GM18868 (cell line): ENCODE measurements at regions not wholly inside any gene's neighbourhood (a gene's known extent, or its start where the extent isn't known, plus 50 kb on each side); places are given as distances from the start of the nearest gene placed in this dataset.
"Not testable (repeated sequence)": the region's sequence is repeated elsewhere in the genome, so short reads cannot be mapped to it uniquely, and the experiment has no call there.

Experiments used
- ATAC-seq: cut with Tn5 transposase; IDR thresholded peaks from one replicate; pipeline ENCODE4 v1.9.1; 2021; ENCODE audit warnings: mild to moderate bottlenecking, moderate library complexity; ENCODE audit not compliant: unreplicated experiment

DNA sequence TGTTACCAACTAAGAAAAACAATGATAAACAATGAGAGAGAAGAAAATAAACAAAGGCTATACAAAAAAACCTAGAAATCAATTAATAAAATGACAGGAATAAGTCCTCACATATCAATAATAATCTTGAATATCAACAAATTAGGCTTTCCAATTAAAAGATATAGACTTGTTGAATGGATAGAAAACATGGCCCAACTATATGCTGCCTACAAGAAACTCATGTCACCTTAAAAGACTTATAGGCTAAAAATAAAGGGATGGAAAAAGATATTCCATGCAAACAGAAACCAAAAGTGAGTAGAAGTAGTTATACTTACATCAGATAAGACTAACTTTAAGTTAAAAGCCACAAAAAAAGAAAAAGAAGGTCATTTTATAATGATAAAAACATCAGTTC, 183.9 kb downstream of the MYRFL start:
- no peak for ATAC-seq

DNA sequence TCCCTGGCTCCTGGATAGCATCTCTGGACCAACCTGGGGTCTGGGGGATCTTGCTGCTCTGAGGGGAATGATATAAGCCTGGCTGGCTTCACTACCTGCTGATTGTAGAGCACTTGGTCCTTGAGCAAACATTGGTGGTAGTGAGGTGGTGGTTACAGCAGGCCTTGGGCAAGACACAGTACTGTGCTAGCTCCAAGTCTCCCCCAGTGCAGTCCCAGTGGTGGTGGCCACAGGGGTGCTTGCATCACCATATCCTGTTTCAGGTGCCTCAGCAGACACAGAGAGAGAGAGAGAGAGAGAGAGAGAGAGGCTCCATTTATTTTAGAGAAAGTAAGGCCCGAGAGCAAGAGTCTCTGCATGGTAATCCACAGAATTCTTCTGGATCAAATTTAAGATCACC, 186.3 kb downstream of the MYRFL start:
- no peak for ATAC-seq

DNA sequence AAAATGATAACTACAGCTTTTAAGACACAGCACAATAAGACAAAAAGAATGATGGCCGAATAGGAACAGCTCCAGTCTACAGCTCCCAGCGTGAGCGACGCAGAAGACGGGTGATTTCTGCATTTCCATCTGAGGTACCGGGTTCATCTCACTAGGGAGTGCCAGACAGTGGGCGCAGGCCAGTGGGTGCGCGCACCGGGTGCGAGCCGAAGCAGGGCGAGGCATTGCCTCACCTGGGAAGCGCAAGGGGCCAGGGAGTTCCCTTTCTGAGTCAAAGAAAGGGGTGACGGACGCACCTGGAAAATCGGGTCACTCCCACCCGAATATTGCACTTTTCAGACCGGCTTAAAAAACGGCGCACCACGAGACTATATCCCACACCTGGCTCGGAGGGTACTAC, 188.0 kb downstream of the MYRFL start:
- not testable (repeated sequence) for ATAC-seq

DNA sequence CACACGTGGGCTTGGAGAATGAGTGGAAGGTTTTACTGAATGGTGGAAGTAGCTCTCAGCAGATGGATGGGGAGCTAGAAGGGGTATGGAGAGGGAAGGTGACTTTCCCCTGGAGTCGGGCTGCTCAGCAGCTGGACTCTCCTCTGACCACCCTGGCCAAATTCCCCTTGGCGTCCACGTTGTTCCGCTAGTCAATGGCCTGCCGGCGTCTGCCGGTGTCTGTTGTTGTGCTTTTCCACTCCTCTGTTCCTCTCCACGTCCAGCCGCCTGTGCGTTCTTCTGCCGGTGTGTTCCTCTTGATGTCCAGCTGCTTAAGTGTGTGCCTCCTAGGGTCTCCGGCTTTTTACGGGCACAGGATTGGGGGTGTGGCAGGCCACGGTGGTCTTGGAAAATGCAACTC, 203.5 kb downstream of the MYRFL start:
- ATAC-seq, result no peak

DNA sequence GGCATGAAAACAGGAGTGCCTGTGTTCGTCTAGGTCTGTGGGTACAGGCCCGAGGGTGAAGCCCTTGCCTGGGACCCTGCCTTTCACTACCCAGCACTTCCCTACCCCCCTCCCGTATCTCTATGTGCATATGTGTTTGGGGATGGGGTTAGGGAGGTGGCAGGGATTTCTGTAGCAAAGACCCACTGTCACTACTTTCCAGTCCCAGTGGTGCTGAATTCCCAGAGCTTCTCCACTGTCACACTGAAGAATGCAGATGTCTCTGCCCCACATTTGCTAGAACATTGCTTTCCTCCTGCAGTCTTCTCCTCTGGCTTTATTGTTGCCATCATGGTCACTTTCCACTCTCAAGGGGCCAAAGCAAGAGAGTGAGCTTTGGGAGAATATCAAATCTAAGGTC, 203.9 kb downstream of the MYRFL start:
- ATAC-seq, result no peak

DNA sequence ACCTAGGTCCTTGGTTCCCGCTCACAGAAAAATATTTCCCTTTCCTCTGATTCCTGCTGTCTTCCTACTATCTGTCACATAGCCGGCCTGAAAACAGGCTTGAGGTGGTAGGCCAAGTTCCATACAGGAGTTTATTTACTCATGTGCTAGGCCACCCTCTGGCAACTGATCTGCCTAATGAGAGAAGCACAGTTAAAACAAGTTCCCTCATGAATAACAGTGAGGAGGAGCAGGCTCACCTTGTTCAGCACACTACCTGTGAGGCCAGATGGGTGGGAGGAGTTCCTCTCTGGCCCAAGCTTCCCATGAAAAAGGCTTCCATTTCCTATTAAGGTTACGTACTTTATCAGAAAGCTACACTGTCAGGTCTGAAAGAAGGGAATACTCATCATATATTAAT, 206.0 kb downstream of the MYRFL start:
- no peak for ATAC-seq

DNA sequence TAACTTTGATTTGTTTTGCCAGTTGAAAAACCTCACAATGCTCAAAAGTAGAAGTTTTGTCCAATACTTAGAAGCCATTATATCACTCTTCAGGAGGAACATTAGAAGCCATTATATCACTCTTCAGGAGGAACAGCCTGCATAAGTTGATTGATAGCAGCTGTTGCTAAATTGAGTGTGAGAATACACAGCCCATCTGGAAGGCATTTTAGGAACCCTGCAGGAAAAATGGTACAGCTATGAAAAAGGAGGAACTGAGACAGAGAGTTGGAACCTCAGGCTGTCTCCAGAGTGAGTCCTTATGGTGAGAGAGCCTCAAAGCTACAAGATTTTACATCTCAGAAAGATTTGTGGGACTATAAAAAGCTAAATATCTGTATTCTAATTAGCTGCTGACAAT, 207.0 kb downstream of the MYRFL start:
- no peak for ATAC-seq

DNA sequence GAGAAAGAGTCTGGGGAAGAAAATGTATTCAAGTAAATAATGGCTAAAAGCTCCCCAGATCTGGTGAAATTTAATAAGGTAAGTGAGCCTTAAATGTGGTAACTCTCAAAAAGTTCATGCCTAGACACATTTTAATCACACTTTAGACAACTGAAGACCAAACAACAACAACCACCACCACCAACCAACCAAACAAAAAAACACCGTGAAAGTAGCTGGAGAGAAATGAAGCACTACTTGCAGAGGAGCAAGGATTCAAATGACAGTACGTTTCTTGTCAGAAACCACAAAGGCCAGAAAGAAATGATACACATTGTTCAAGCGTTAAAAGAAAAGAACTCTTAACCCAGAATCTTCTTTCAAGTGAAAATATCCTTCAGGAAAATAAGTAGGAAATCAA, 208.3 kb downstream of the MYRFL start:
- ATAC-seq, result no peak

DNA sequence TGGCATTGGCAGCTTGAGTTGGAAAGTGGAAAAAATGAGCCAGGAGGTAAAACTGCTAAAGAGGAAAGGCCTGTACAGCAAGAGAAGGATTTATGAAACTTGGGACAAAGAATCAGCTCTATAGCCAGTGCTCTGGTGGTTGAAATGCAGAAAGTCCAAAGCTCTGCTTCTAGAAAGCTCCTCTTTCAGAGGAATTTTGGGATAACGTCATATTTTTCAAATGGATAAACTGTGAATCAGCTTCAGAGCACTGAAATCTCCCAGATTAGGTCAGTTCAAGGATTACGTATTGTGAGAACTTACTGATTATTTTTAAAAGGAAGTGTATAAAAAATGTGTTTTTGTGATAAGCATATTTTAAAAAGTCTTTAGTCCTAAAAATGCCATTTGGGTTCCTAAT, 203.1 kb upstream of the CNOT2 start:
- ATAC-seq, result no peak

DNA sequence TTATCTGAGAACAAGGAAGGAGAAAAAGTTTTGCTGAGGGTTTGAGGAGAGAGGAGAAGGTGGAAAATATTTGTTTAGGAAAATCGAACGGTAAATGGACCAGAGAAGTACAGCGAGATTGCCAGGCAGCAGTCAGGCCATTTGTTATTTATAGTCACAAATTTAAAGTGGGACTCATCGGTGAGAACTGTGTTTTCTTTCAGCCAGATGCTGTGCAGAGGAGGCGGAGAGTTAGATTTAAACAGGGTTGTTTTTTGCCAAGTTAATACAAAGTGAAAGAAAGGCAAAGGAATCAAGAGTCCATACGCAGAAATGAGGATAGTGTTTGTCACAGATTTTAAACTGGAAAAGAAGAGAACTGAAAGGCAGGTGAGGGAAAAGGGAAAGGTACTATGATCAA, 200.6 kb upstream of the CNOT2 start:
- ATAC-seq, result no peak

DNA sequence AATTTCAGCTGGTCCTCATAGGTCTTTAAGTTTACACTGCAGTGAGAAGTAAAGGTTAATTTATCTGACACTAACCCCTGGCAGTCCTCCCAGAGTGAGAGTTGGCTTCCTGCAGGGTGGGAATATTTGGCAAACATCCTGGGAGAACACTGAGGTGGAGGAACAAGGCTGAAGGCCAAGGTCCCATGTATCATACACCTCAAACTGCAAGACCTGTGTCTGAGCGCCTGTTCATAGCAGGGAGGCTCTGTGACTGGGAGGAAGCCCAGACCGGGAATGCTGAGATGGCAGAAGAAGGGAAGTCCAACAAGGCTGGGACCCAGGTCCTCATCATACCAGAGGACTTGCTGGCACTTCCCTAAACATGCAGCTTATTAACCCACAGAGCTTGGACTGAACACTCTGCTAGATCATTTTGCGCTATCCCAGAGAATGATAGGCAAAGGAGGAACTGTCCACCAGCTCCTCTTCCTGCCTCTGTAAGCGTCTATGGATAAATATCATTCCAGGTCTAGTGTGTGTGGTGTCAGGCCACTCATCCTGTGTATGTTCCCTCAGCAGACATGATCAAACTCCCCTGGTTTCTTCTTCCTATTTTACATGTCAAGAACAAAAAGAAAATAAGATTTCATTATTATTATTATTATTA, 199.6 kb upstream of the CNOT2 start:
- ATAC-seq, result no peak

DNA sequence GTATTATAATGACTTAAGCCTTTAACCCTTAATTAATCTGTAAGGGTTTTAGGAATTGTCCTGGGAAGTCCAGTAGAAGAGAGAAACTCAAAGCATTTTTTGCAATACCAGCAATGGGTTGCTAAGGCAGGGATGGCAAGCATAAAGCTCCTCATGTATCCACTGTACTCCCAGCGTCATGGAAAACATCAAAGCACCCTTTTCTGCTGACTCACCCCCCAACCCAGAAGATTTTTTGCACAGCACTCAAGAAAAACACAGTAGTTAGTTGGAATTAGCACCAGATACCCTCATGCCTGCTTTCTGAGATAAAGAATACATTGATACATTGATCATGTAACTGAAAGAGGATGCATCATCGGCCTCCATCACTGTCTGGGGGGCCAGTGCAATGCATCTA, 199.1 kb upstream of the CNOT2 start:
- ATAC-seq, result no peak

DNA sequence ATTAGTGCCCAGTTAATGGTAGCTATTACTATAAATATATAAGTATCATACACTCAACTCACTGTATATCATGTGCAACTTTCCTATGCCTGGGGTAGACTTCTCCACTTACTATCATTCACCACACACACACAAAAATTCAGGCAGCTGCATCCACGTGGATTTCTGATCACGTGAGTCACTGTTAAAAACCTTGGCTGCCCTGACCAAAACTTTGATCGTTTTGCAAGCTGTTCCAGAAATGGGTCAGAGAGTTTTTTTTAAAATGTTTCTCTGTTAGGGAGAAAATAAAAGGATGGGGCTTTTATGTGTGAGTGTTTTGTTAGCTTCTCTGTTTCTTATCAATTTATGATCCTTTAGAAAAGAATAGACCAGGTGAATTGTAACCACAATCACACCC, 198.2 kb upstream of the CNOT2 start:
- no peak for ATAC-seq

DNA sequence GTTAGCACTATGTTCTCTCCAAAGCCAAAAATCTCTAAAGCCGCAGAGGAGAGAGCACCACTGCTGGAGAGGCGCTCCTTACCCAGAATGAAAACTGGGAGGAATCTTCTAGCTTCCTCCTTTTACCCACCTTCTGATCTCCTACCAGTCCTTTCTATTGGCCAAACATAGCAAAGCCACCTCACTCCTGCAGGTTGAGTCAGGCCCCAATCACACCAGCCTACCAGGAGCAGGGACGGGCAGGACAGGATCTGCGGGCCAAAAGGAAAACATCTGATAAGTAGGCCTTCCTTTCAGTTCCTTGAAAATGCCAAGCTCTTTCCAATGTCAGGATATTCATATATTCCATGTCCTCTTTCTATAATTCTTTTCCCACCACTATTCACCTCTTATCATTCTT, 197.7 kb upstream of the CNOT2 start:
- no peak for ATAC-seq

DNA sequence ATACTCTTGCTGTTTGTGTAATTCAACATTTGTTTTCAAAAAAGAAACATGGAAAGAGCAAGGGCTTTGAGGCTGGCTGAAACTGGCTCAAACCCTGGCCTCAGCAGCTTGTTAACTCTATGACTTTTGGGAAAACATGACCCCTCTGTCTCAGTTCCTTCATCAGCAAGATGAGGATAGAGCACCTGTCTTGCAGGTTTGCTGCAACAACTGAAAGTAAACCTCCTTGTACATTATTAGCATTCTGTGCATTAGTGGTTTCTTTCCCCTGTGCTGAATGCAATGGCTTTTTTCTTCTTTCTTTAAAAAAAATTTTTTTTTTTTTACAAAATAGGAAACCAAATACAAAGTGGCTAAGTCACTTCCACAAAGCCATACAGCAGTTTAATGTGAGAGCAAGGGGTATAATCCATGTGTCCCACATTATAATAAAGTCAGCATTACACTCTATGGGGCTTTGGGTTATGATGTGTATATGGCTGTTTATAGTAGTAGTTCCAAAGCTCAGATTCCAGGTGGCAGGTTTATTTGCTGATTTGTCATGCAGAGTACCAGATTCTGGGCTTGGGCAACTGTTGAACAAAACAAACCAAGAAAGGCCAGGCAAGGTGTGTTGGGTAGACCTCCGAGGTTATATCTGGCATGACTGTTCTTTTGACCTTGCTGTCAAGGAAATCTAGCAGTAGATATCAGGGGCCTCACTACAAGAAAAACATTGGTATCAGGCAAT, 194.5 kb upstream of the CNOT2 start:
- no peak for ATAC-seq

DNA sequence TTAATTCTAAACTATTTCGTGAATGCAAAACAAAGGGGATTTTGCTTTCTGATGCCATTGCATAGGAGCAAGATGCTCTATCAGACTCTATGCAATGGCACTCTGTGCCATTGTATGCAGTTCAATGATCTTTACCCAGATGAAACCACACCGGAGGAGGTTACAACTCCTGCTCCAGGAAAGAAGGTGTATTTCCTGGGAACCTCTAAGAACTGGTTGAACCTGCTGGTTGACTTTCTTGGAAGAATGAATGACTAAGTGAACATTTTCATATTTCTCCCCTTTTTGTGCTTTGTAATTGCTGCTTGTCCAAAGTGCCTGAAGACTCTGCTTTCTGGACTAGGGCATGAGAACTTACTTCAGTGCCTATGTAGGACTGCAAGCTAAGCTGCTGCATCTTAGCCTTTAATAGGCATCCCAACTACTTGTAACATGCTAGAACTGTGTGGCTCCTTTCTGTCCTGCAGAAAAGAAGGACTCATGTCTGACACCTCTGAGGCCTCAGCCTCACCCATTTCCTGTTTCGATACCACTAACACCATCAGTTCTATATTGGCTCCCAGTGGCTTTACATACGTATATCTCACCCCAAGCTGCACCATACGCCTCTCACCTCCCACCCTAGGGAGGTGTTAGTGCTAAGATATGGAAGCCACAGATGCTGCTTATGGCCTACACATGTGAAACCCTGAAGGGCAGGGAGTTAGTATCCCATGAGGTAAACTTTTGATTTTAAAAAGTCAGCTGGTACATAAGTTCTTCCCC, 193.5 kb upstream of the CNOT2 start:
- ATAC-seq, result peak; percentile 87

DNA sequence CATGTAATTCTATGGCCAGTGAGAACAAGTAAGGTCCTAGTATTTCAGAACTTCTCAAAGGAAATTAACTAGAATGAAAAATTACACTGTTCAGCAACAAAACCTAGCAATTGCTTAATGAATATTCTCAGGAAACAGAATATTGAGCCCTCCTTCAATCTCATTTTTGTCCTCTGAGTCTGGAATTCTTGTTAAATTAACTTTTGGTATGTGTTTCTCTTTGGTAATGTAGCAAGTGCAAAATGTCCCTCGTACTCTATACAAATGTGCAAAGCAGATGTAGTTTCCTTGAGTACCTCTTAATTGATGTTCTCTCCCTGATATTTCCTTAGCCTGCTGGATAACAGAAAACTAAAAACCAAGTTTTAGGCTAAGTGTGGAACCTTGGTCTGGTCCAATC, 190.8 kb upstream of the CNOT2 start:
- ATAC-seq, result no peak

DNA sequence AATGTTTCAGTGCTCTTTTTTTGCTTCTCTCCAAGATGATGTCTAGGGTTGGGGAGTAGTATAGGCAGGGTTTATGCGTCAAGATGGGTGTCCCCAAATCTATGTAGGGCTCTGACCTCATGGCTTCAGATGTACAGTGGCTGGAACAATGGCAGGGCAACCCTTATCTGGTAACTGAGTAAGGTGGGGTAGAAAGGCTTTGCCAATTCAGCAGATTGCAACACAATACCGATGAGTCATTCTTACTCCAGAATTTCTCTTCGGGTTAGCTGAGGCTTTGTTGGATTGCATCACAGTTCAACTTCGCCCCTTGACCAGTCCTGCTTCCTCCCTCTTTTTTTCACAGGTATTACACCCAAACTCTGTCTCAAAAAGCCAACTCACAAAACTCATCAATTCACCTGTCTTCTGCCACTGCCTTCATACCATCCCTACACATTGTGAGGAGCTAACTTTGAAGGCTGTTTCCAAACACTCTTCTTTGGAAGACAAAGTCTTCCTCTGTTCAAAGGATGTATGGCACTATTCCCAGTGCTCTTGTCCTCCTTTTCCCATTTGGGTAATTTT, 190.2 kb upstream of the CNOT2 start:
- no peak for ATAC-seq

DNA sequence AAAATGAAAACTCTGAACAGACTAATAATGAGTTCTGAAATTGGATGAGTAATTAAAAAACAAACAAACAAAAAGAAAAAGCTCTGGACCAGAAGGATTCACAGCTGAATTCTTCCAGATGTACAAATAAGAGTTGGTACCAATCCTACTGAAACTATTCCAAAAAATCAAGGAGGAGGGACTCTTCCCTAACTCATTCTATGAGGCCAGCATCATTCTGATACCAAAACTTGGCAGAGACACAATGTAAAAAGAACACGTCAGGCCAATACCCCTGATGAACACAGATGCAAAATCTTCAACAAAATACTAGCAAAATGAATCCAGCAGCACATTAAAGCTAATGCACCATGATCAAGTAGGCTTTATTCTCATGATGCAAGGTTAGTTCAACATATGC, 183.9 kb upstream of the CNOT2 start:
- no peak for ATAC-seq

DNA sequence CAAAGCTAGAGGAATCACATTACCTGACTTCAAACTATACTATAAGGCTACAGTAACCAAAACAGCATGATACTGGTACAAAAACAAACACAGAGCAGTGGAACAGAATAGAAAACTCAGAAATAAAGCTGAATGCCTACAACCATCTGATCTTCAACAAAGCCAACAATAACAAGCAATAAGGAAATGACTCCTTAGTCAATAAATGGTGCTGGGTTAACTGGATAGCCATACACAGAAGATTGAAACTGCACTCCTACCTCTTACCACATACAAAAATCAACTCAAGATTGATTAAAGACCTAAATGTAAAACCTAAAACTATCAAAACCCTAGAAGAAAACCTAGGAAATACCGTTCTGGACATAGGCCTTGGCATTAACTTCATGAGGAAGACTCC, 182.6 kb upstream of the CNOT2 start:
- ATAC-seq, result no peak

DNA sequence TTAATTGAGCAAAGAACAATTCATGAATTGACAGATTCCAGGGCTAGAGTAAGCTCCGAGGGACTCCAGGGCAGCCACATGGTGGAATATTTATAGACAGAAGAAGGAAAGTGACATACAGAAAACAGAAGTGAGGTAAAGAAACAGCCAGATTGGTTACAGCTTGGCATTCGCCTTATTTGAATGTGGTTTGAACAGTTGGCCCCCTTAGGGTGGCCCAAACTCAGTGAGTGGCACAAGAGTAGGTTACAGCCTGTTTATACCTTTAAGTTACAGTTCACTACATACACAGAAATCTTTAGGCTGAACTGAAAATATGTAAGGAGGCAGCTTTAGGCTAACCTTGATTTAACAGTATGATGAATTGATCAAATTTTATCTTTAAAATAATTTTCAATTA, 174.5 kb upstream of the CNOT2 start:
- no peak for ATAC-seq
